IMR-90 (cell line): ENCODE measurements at regions not wholly inside any gene's neighbourhood (a gene's known extent, or its start where the extent isn't known, plus 50 kb on each side); places are given as distances from the start of the nearest gene placed in this dataset.
A peak's percentile ranks its signal among the peaks of the same experiment; 100 is the strongest.

Source experiments
- ATAC-seq: fragments of 200-7000 bp; cut with Tn5 transposase; 2 replicates; pipeline ENCODE4 v1.9.1; 2020; ENCODE audit warnings: low read depth, mild to moderate bottlenecking, moderate library complexity
- BruUV-seq: library from RNA; stranded (reverse); fragments of 400-500 nt; replicated peaks from 2 replicates; lab custom pipeline; 2021; lab: Mats Ljungman, UMichigan
- CTCF ChIA-PET: fragments of 300-600 bp; formaldehyde crosslinking; extraction: SDS; loops from one replicate; lab custom pipeline; 2021; ENCODE audit warnings: antibody characterized with exemption; lab: Yijun Ruan, JAX
- POLR2A ChIA-PET: fragments of 300-600 bp; sonication (Branson Sonifier 250); formaldehyde crosslinking; loops from one replicate; lab custom pipeline; 2022; ENCODE audit warnings: antibody characterized with exemption; ENCODE audit not compliant: unreplicated experiment; lab: Charles Lee
- DNase-seq: peaks from one replicate; pipeline ENCODE4 v3.0.0; 2013
- H2AFZ ChIP-seq: replicated peaks from 2 replicates; pipeline ENCODE3; 2013; ENCODE audit warnings: low read length, mild to moderate bottlenecking; ENCODE audit not compliant: poor library complexity
- H2AK5ac ChIP-seq: 2 replicates; pipeline ENCODE4 v1.6.1; 2013; ENCODE audit warnings: low read depth, low read length, inconsistent platforms
- H2AK9ac ChIP-seq: replicated peaks from 2 replicates; pipeline ENCODE3; 2013; ENCODE audit warnings: mild to moderate bottlenecking, low read depth, low read length, moderate library complexity; ENCODE audit not compliant: poor library complexity
- H2BK120ac ChIP-seq: 2 replicates; pipeline ENCODE4 v1.6.1; 2013; ENCODE audit warnings: low read depth, low read length, inconsistent platforms
- H2BK15ac ChIP-seq: 3 replicates; pipeline ENCODE4 v1.6.1; 2013; ENCODE audit warnings: low read depth, low read length, inconsistent platforms
- H2BK20ac ChIP-seq: 2 replicates; pipeline ENCODE4 v1.6.1; 2013; ENCODE audit warnings: low read depth, mild to moderate bottlenecking, inconsistent platforms, low read length, moderate library complexity
- H2BK5ac ChIP-seq: 2 replicates; pipeline ENCODE4 v1.6.1; 2013; ENCODE audit warnings: mild to moderate bottlenecking, low read depth, low read length, inconsistent platforms; ENCODE audit not compliant: poor library complexity, severe bottlenecking
- H3K14ac ChIP-seq: replicated peaks from 2 replicates; pipeline ENCODE4 v1.6.1; 2013; ENCODE audit warnings: low read depth, low read length, inconsistent platforms
- H3K18ac ChIP-seq: 2 replicates; pipeline ENCODE4 v1.6.1; 2013; ENCODE audit warnings: low read depth, low read length, control low read depth
- H3K23ac ChIP-seq: 2 replicates; pipeline ENCODE4 v1.6.1; 2013; ENCODE audit warnings: low read depth, low read length, inconsistent platforms
- H3K27ac ChIP-seq: 2 replicates; pipeline ENCODE4 v1.5.1; 2013; ENCODE audit warnings: mild to moderate bottlenecking, control low read depth, low read length; ENCODE audit not compliant: insufficient read depth
- H3K27me3 ChIP-seq: 2 replicates; pipeline ENCODE4 v1.6.1; 2013; ENCODE audit warnings: low read length; ENCODE audit not compliant: control insufficient read depth, insufficient read depth
- H3K36me3 ChIP-seq: 2 replicates; pipeline ENCODE4 v1.6.1; 2013; ENCODE audit warnings: low read length, mixed read lengths; ENCODE audit not compliant: control insufficient read depth, insufficient read depth
- H3K4ac ChIP-seq: 2 replicates; pipeline ENCODE4 v1.6.1; 2013; ENCODE audit warnings: low read depth, low read length, inconsistent platforms
- H3K4me1 ChIP-seq: 2 replicates; pipeline ENCODE4 v1.6.1; 2013; ENCODE audit warnings: low read length, mixed read lengths; ENCODE audit not compliant: control insufficient read depth, insufficient read depth
- H3K4me2 ChIP-seq: 2 replicates; pipeline ENCODE4 v1.6.1; 2013; ENCODE audit warnings: low read depth, mild to moderate bottlenecking, control low read depth, low read length, moderate library complexity
- H3K4me3 ChIP-seq: 2 replicates; pipeline ENCODE4 v1.5.1; 2013; ENCODE audit warnings: low read depth, mild to moderate bottlenecking, control low read depth, low read length, moderate library complexity; ENCODE audit not compliant: insufficient read depth
- H3K56ac ChIP-seq: 2 replicates; pipeline ENCODE4 v1.6.1; 2013; ENCODE audit warnings: low read length, inconsistent platforms; ENCODE audit not compliant: insufficient read depth; ENCODE audit errors: extremely low read depth
- H3K79me1 ChIP-seq, 2 experiments: 2 replicates each; pipeline ENCODE4 v1.6.1; 2013; ENCODE audit warnings: low read length in 2 of 2, inconsistent platforms in 1 of 2, low read depth in 1 of 2
- H3K9ac ChIP-seq: 2 replicates; pipeline ENCODE4 v1.6.1; 2013; ENCODE audit warnings: low read depth, low read length, control low read depth
- H3K9me1 ChIP-seq: 2 replicates; pipeline ENCODE4 v1.6.1; 2013; ENCODE audit warnings: low read length, inconsistent platforms; ENCODE audit not compliant: insufficient read depth
- H3K9me3 ChIP-seq: 2 replicates; pipeline ENCODE4 v1.6.1; 2013; ENCODE audit warnings: low read length; ENCODE audit not compliant: control insufficient read depth, insufficient read depth
- H4K20me1 ChIP-seq: 2 replicates; pipeline ENCODE4 v1.6.1; 2013; ENCODE audit warnings: low read length, inconsistent platforms; ENCODE audit not compliant: insufficient read depth
- H4K5ac ChIP-seq: 2 replicates; pipeline ENCODE4 v1.6.1; 2013; ENCODE audit warnings: mild to moderate bottlenecking, low read depth, low read length, control low read depth
- H4K8ac ChIP-seq, 2 experiments: 2 replicates each; pipeline ENCODE4 v1.6.1; 2013; ENCODE audit warnings: low read depth in 2 of 2, low read length in 2 of 2, control low read depth in 1 of 2, inconsistent platforms in 1 of 2
- H4K91ac ChIP-seq: 2 replicates; pipeline ENCODE4 v1.6.1; 2013; ENCODE audit warnings: low read depth, low read length, inconsistent platforms; ENCODE audit not compliant: insufficient read depth
- FOS ChIP-seq: fragments of 150-350 bp; IDR thresholded peaks from 2 replicates; pipeline ENCODE4 v1.6.1; 2016; ENCODE audit warnings: low read depth, low read length
- MAZ ChIP-seq: IDR thresholded peaks from 2 replicates; pipeline ENCODE4 v1.6.1; 2012; ENCODE audit warnings: low read depth, mild to moderate bottlenecking, low read length, improper control_type of control experiment, moderate library complexity, borderline replicate concordance
- MXI1 ChIP-seq: IDR thresholded peaks from 2 replicates; pipeline ENCODE4 v1.6.1; 2012; ENCODE audit warnings: low read depth, mild to moderate bottlenecking, low read length, moderate library complexity, borderline replicate concordance
- NFE2L2 ChIP-seq: fragments of 150-350 bp; IDR thresholded peaks from 2 replicates; pipeline ENCODE4 v1.6.1; 2016; ENCODE audit warnings: low read depth, mild to moderate bottlenecking, low read length
- RFX5 ChIP-seq: IDR thresholded peaks from 2 replicates; pipeline ENCODE4 v1.8.0; 2012; ENCODE audit warnings: low read depth, mild to moderate bottlenecking, low read length, moderate library complexity
- USF2 ChIP-seq: fragments of 150-350 bp; IDR thresholded peaks from 2 replicates; pipeline ENCODE4 v1.6.1; 2017; ENCODE audit warnings: mild to moderate bottlenecking, antibody characterized with exemption, low read length, low read depth
- WGBS, 2 experiments: methylation state at CpG; one replicate each; pipeline versions ENCODE4 v1.1.5 to v1.1.7; 2013; ENCODE audit warnings: missing lambda C conversion rate in 2 of 2; ENCODE audit not compliant: insufficient read length in 1 of 2; ENCODE audit errors: extremely low coverage in 2 of 2; 5-methylcytosine and 5-hydroxymethylcytosine counted together
- dilution Hi-C: fragments of 300-500 bp; cut with HindIII; formaldehyde crosslinking; loops from one replicate; pipeline ENCODE4 v1.14.3; 2018; ENCODE audit warnings: low sequenced_read_pairs; ENCODE audit not compliant: unreplicated experiment
- in situ Hi-C: fragments of 300-500 bp; cut with MboI; formaldehyde crosslinking; loops from 3 replicates; pipeline ENCODE4 v1.14.3; 2019; ENCODE audit warnings: low sequenced_read_pairs, inconsistent platforms, mixed read lengths
- intact Hi-C: fragments of 100-400 bp; cut with micrococcal nuclease; formaldehyde crosslinking; loops from 2 replicates; pipeline ENCODE4 v1.10.0; 2022
- TF ChIP-seq, protein P1 (sequence below): conservative IDR thresholded peaks from 2 replicates; pipeline ENCODE4 v1.5.1; 2012; ENCODE audit warnings: mild to moderate bottlenecking, low read depth, low read length, improper control_type of control experiment

DNA sequence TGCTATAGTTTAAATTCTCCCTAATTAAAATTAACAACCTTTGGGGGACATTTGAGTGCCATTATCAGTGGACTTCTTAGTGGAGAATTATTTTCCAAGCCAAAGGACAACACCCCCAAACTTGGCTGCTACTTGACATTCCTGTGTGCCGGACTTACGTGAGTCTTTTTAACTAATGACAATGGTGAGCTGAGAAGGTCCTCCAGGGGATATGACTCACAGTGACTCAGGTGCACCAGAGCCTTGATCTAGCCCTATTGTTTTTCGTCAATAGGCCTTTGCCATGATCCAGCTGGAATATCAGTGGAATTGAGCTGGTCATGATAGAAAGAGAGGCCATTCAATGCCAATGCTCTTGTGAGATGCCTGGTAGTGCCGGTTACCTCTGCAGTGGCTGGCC lies 118.1 kb upstream of the CXCR4 start:
- no peak overlapping the region for H2BK15ac ChIP-seq
- POLR2A ChIA-PET, result no interaction called here
- H2BK20ac ChIP-seq, result no peak overlapping the region
- ATAC-seq, result no peak
- in situ Hi-C loops (no loop called here), dilution Hi-C loops (no loop called here), intact Hi-C loops (no loop called here)
- TF ChIP-seq USF2 (no peak), MAZ (no peak), FOS (no peak), RFX5 (no peak), NFE2L2 (no peak), MXI1 (no peak)
- TF ChIP-seq, protein P1, sequence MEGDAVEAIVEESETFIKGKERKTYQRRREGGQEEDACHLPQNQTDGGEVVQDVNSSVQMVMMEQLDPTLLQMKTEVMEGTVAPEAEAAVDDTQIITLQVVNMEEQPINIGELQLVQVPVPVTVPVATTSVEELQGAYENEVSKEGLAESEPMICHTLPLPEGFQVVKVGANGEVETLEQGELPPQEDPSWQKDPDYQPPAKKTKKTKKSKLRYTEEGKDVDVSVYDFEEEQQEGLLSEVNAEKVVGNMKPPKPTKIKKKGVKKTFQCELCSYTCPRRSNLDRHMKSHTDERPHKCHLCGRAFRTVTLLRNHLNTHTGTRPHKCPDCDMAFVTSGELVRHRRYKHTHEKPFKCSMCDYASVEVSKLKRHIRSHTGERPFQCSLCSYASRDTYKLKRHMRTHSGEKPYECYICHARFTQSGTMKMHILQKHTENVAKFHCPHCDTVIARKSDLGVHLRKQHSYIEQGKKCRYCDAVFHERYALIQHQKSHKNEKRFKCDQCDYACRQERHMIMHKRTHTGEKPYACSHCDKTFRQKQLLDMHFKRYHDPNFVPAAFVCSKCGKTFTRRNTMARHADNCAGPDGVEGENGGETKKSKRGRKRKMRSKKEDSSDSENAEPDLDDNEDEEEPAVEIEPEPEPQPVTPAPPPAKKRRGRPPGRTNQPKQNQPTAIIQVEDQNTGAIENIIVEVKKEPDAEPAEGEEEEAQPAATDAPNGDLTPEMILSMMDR, result no peak
- no peaks in the 10 kb centered on the region for H3K4me1 ChIP-seq
- H3K9me1 ChIP-seq, result no peaks in the 10 kb centered on the region
- CTCF ChIA-PET, result no interaction called here
- H3K9ac ChIP-seq, result no peak overlapping the region
- H3K18ac ChIP-seq, result no peak overlapping the region
- WGBS, 2 experiments, result 17% methylated on average over 1 of the region's 4 CpGs; no CpG with 5 or more reads in 1 of the 2 experiments
- no peak overlapping the region for H3K23ac ChIP-seq
- DNase-seq, result peak; percentile 3
- H3K9me3 ChIP-seq, result no peaks in the 10 kb centered on the region
- H3K4me2 ChIP-seq, result no peak overlapping the region
- no peak overlapping the region for H3K14ac ChIP-seq
- no peak overlapping the region for H2BK5ac ChIP-seq
- H3K27ac ChIP-seq, result no peak overlapping the region
- no peak overlapping the region for H2AK9ac ChIP-seq
- no peak overlapping the region for H4K91ac ChIP-seq
- H3K4ac ChIP-seq, result no peak overlapping the region
- H3K4me3 ChIP-seq, result no peak overlapping the region
- BruUV-seq, result no TSS peak
- no peak overlapping the region for H4K8ac ChIP-seq
- no peak overlapping the region for H4K5ac ChIP-seq
- no peak overlapping the region for H2AFZ ChIP-seq
- H3K27me3 ChIP-seq, result no peaks in the 10 kb centered on the region
- no peaks in the 10 kb centered on the region for H3K79me1 ChIP-seq
- H2BK120ac ChIP-seq, result no peak overlapping the region
- no peak overlapping the region for H3K56ac ChIP-seq
- H4K20me1 ChIP-seq, result no peaks in the 10 kb centered on the region
- no peak overlapping the region for H2AK5ac ChIP-seq
- no peaks in the 10 kb centered on the region for H3K36me3 ChIP-seq
